GM18870 (cell line): ENCODE measurements at regions not wholly inside any gene's neighbourhood (a gene's known extent, or its start where the extent isn't known, plus 50 kb on each side); places are given as distances from the start of the nearest gene placed in this dataset.

Experiments
- ATAC-seq: cut with Tn5 transposase; IDR thresholded peaks from one replicate; pipeline ENCODE4 v1.9.1; 2021; ENCODE audit warnings: moderate library complexity; ENCODE audit not compliant: unreplicated experiment

DNA sequence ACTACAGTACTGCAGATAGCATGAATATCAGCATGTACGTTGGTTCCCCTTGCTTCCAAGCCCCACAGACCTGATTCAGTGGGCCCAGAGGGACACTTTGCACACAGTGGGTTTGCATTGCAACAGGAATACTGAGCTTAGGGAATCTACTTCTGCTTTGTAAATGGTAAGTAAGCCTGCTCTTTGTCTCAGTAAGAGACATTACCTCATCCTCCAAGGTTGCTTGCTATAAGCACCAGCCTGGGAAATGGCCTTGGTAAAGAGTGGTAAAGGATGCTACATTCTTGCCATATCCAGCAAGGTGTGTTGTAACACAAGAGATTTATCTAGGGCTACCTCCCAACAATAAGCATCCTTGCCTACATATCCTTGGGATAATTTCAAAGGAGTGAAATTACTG is 730.5 kb downstream of the INHBA start:
- ATAC-seq: no peak

DNA sequence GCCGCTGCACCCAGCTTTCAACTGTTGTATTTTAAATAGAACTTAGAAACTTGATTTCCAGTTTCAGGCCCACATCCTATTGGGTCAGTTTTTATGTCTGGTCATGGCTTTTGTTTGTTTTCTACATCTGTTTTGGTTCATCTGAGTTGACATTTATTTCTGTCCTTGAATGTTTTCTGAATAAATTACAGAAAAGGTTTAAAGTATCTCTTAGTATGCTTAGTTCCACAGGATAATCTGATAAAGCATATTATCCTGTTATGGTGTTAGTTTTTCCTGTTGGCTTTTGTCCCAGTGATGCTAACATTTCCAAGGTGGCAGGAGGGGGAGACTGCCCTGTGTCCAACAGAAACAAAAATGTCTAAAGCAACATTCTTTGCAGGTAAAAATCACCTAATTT is 733.2 kb downstream of the INHBA start:
- no peak for ATAC-seq

DNA sequence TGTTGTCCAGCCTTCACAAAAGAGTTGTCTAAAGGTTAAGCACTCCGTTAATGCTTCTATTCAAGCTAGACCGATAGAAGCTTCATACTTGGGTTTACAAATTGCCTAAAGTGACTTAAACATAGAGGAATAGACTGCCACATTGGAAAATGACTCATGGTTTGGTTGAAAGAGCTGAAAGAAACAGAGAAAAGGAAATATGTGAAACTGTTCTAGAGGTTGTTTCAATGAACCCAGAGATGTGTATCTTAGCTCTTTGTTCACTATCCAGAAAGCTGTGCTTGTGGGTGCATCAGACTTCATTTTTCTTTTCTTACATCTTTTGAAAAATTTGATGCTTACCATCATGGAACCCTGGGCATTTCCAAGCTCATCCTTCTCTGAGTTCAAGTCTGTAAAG is 736.2 kb downstream of the INHBA start:
- ATAC-seq: no peak

DNA sequence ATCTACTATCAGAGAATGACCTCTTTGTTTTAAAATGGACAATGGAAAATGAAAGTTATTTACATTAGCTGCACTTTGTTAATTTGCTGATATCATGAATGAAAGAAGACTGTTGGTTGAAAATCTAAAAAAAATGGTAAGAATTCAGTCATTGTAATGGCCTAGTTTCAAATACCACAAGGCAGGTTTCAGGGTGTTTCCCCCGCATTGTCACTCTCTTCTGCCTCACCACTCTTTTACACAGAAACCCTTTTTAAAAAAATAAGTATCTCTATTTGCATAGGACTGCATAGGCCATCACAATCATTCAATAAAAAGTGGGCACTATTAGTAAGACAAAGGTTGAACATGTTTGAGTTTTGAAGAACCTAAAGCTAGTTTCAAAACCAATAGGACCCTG is 737.1 kb downstream of the INHBA start:
- ATAC-seq: peak; percentile 80

DNA sequence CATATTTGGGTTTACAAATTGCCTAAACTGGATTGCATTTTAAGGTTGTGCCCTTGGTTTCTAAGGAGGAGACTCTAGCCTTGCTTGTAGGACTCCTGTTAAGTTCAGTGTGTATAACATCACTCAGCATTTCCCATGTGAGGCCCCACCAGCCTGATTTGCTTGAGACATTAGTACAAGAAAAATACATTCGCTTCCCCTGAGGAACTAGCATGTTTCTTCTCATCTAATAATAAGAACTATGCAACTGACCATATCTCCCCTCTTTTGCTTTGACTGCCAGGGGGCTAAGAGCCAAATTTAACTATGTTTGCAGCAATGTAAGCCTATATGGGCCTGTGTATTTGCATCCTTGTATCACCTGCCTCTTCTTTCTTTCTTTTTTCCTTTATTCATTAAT is 737.9 kb downstream of the INHBA start:
- no peak for ATAC-seq

DNA sequence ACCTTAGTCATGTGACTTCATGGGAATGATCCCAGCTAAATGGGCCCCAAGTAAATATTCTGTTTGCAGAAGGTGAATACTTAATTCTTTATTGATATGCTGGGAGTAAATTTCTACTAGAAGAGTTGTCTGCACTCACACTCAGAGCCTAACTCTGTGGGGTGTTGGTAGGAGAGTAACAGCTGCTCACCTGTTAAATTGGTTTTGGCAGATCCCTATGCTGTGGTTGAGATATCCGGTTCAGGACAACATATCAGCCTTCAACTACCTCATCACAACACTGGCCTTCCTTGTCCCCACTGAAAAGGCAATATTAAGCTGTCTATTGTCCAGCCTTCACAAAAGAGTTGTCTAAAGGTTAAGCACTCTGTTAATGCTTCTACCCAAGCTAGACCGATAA is 738.3 kb downstream of the INHBA start:
- ATAC-seq: no peak

DNA sequence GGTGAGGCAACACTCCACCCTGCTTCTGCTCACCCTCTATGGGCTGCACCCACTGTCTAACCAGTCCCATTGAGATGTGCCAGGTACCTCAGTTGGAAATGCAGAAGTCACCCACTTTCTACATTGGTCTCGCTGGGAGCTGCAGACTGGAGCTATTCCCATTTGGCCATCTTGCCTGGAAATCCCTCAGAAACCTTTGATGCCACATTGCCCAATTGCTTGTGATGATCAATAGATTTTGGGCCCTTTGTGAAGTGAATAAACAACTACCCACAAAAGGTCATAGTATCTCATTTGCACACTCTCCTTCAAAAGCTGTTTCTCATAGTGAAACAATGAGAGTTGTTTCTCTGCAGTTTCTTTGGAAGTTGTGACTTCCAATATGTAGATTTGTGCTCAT is 742.9 kb downstream of the INHBA start:
- no peak for ATAC-seq

DNA sequence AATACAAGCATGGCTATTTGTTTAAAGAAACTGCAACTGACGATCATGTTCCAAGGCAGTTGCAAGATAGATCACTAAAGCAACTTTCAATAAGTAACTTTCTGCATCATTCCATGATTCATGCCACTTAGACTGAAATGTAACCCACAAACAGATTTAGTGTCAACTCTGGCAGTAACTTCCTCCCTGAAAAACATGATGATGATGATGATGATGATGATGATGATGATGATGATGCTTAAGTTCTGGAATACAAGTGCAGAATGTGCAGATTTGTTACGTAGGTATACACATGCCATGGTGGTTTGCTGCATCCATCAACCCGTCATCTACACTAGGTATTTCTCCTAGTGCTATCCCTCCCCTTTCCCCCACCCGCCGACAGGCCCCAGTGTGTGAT is 754.7 kb downstream of the INHBA start:
- no peak for ATAC-seq

DNA sequence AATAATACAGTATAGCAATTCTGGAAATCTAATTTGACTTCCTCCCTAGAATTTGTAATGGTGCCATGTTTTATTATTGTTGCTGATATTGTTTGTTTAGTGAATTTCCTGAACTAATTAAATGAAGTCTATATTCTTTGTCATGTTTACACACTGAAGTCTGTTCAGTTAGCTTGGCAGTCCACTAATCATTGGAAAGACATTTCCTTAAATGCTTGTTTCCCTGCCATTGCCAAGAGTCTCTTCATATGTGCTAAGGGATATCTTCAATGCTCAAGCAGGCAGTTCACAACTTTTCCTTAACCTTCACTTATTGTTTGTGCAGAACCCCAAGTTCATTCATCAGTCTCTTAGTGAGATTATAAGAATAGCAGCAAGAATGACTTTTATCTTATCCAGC is 755.3 kb downstream of the INHBA start:
- no peak for ATAC-seq

DNA sequence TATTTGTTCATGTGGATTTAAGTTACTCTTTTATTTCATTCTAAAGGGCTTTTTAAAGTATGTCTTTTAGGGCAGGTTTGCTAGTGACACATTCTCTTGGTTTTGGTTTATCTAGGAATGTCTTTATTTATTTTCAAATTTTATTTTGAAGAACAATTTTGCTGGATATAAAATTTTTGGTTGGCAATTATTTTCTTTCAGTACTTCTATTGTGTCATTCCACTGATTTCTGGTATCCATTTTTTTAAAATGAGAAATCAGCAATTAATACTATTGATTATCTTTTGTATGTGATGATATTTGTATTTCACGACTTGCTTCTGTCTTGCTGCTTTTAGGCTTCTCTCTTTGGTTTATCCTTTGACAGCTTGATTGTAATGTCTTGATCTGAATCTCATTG is 756.3 kb downstream of the INHBA start:
- ATAC-seq: no peak

DNA sequence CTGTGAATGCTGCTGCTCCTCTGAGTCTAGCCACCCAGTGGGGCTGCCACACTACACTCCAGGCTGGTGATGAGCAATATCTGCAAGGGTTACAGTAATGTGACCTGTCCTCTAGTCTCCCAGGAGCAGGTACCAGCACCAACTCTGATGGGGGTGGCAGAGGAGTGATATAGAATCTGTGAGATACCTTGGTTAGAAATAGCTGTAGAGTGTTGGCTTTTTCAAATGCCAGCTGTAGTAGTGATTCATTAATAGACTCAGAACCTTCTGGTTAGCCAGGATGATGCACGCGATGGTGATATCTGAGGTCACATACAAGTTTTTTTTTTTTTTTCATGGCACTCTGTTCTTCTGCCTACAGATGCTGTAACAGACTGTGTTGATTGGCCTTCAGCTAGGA is 757.1 kb downstream of the INHBA start:
- no peak for ATAC-seq

DNA sequence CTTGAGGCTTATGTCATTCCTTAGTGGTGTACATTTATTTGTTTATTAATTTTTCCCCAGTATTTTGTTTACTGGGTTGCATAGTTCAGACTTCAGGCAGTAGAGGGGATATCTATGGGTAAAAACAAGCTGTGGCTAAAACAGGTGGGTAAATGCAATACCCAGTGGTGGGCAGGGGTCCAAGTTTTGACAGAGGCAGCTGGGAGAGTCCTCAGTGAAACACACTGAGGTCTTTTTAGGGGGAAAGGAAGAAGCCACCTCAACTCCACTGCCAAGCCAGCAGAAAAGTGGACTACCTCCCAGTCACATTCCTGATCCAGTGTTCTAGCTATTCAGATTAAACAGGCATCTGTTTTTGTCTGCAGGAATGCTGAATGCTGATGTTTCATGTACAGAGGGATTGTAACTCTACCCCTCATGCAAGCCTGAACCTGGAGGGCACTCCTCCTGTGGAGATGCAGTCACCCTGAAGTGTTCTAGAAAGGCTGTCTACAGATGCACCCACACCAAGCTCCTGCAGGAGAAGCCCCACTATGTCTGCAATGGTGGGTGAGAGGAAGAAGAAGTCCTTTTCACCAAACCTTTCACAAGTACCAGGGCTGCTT is 757.8 kb downstream of the INHBA start:
- no peak for ATAC-seq

DNA sequence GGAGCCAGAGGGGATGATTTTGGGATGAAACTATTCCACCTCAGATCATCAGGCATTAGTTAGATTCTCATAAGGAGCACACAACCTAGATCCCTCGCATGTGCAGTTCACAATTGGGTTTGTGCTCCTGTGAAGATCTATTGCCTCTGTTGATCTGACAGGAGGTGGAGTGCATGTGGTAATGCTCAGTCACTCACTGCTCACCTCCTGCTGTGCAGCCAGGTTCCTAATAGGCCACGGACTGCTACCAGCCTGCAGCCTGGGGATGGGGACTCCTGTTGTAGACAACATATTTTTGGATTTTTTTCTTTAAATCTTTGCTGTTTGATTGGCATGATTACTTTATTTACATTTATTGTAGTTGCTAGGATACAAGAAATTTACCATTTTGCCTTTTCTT is 765.0 kb downstream of the INHBA start:
- no peak for ATAC-seq

DNA sequence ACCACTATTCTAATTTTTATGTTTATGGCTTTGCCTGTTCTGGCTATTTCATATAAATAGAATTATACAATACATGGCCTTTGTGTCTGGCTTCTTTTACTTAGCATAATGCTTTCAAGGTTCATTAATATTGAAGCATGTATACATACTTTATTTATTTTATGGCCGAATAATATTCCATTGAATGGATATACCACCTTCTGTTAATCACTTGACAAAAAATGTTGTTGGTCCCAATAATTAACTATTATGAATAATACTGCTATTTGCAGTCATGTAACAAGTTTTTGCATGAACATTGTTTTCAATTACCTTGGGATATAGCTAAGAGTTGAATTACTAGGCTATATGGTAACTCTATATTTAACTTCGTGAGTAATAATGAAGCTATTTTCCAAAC is 767.5 kb downstream of the INHBA start:
- no peak for ATAC-seq

DNA sequence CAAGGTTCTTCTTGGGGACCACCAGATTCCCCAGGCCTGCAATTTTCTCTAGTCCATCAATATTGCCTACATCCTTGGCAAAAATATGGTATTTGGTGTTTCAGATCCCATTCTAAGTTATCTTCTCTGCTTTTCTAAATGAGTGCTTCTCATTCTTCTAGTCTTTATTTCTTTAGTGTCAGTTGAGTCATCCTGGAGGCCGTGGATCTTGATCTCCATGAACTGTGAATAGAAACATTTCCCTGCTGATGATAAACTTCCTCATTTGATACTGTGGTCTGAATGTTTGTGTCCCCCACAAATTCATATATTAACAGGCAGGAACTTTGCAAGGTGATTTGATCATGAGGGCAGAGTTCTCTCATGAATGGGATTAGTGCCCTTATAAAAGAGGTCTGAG is 779.3 kb downstream of the INHBA start:
- no peak for ATAC-seq

DNA sequence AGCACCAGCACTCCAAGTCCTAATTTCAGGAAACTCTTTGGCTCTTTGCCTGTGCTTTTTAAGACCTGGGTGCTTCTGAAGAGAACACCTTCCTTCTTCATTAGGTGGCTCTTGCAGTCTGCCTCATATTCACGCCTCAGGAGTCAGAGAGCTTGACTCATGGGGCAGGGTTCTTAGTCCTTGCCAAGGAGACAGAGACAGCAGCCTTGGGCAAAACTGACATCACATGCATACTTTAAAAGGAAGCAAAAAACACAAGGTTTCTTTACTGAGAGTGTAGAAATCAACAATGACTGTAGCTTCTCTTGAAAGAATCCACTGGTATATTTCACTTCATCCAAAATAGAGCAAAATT is 780.6 kb downstream of the INHBA start:
- no peak for ATAC-seq

DNA sequence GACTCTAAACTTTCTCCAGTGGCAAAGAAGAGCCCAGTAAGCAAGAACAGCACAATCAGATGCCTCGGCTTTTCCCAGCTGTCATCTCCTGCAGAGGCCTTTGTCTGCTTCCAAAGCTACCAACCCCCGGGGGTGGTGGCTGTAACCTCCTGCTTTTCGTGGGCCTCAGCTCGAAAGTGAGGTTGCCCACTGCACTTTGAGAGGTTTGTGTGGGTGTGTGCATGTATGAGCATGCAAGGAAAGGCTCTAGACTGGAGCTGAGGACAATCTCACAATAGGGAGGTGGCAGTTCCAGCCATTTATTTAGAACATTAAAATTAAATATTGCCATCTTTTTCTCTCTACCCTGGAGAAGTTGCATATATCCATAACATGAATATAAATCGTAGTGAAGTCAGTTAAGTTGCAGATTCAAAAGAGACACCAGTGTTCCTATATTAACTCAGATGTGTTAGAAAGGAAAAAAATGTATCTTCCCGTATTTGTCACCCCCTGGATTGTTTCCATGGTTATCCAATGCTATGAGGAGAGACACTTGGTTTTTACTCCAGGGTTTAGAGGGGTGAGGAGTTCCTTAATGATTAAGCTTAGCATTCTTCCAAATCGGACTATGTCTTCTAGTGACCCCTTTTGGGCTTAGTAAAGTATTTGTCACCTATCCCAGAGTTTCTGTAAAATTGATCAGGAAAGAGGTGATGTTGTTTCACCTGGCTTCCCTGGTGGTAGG is 781.1 kb downstream of the INHBA start:
- no peak for ATAC-seq

DNA sequence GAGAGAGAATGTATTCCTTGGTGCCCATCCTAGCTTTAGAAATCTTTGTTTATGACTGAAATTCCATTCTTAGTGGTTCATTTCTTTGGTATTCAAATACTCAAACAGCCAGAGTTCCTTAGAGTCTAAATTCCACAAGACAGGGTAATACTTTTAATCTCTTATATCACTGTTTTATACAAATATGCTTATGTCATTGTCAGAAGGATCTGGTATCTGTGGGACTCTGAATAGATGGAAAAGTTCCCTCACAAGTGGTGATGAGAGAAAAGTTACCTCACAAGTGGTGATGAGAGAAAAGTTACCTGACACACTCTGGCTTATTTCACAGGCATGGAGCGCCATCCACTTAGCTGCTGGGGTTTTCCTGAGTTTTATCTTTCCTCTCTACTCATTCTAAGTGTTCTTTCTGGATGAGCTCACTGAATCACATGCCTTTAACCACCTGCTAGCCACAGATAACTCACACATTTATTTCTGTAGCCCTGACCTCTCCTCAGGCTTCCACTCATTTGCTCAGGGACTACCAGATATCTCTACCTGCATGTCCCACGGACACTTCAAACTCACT is 784.0 kb downstream of the SUGCT start:
- no peak for ATAC-seq

DNA sequence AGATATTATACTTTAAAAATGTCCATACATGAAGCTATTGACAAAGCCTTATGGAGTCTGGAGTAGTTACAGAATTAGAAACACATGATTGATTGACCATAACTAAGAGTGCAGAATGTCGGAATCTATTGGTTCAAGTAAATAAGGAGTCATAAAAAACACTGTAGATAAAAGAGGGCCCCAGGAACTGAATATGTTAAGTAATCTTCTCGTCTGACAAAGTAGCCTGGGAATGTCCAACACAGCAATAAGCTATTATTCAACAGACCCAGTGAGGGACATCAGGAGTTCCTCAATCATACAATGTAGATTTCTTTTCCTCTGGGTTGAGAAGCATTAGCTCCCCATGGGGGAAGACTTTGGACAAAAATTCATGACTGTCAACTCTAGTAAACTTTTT is 782.0 kb downstream of the SUGCT start:
- no peak for ATAC-seq

DNA sequence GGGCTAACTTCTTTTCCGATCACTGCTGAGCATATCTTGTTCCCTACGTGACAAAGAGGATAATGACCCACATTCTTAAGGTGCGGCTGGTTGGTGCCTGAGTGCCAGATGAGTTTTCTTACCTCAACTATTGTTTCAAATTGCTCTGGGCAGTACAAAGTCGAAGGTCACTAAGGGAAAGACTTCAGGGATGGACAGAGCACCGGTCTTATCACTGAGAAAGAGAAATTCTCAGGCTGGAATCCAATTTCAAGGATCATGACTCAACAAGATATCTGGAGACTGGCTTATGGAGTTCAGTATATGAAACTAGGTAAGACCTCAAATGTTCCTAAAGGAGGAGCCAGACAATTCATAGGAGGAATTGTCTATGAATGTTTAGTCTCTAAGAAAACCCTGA is 780.3 kb downstream of the SUGCT start:
- no peak for ATAC-seq
